ENCODE measurements at regions not wholly inside any gene's neighbourhood (a gene's known extent, or its start where the extent isn't known, plus 50 kb on each side); places are given as distances from the start of the nearest gene placed in this dataset.

DNA sequence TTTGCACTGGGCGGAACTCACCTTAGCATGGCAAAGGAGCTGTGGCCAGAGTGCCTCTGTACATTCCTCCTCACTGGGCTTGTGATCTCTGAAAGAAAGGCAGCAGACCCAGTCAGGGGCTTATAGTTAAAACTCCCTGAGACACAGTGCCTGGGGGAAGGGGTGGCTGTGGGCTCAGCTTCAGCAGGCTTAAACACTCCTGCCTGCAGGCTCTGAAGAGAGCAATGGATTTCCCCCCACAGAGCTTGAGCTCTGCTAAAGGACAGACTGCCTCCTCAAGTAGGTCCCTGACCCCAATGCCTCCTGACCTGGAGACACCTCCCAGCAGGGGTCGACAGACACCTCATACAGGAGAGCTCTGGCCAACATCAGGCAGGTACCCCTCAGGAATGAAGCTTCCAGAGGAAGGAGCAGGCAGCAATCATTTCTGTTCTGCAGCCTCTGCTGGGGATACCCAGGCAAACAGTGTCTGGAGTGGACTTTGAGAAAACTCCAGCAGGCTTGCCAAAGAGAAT is 327.5 kb upstream of the SLC16A7 start:
- Histone ChIP-seq H3K4me3 (no peak overlapping the region), H3K27ac (no peak overlapping the region)

DNA sequence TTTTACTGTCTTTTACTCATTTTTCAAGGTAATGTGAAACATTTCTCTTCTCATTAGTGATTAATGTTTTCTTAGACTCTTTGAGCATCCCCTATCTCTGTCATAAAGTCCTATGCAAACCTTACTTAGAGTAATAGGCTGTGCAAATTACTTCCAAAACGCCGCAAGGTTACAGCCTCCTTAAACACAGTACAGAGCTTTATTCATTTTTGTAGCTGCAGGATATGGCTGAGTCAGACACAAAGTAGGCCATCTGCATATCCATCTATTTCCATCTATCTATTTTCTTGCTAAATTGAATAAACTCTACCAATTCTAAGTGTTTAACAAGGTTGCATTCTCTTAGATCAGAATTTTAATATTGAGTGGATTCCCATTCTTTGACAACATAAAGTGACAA is 335.6 kb upstream of the SLC16A7 start:
- Histone ChIP-seq H3K4me3 (no peak overlapping the region), H3K27ac (no peak overlapping the region)

DNA sequence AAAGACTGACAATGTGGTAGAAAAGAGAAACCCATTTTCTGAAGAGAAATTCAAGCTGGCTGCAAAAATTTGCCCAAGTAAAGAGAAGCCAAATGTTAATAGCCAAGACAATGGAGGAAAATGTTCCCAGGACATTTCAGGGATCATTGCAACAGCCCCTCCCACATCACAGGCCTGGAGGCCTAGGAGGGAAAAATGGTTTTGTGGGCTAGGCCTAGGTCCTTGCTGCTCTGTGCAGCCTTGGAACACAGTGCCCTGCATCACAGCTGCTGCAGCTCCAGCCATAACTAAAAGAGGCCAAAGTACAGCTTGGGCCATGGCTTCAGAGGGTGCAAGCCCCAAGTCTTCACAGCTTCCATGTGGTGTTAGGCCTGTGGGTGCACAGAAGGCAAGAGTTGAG is 332.4 kb upstream of the LRIG3 start:
- Histone ChIP-seq H3K27ac (no peak overlapping the region), H3K4me3 (no peak overlapping the region)

DNA sequence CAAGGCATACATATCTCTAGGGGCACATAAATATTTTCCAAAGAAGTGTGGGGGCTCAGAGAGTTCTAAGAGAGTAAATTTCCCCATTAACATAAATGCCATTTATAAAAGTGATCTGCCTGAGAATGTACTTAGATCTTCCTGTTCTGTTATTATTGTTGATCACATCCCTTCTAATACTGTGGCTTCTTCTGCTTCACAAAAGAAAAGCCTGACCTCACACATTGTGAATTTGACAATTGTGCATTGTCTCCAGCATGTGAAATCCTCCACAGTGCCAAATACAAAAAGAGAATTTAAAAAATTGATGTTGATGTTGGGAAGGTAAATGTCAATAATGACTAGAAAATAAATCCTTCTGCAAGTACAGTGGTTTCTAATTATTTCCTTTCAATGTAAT is 330.5 kb upstream of the LRIG3 start:
- Histone ChIP-seq H3K4me3 (no peak overlapping the region), H3K27ac (no peak overlapping the region)

DNA sequence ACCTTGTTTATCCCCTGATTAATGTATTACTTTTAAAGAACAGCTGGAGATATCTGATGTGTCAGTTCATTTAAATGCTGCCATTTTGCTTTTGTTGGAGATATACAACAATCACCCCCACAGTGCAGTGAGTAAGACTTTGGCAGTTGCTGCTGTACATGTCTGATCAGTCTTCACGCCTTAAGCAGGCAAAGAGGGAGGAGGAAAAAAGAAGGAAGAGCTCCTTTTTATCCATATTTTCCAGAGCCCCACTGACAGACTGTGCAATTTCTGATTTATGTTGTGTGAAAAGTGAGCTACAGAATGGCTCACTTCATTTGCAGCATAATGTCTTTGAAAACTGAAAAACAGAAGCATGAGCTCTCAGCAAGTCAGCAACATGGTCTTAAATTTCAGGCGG is 319.7 kb upstream of the LRIG3 start:
- no peak overlapping the region for H3K27ac ChIP-seq
- no peak overlapping the region for H3K4me3 ChIP-seq

DNA sequence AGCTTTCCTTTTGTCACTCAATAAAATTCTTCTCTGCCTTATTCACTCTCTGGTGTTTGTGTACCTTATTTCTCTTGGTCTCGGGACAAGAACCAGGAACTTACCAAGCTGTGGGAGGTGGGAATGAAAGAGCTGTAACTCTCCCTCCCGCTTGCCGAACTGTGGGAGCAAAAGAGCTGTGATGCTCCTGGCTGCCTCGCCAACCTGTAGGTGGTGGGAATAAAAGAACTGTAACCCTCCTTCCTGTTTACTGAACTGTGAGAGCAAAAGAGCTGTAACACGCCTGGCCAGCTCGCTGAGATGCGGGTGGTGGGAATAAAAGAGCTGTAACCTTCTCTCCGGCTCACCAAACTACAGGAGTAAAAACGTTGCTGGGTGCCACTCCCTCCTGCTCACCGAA is 314.1 kb upstream of the LRIG3 start:
- H3K4me3 ChIP-seq: no peak overlapping the region
- H3K27ac ChIP-seq: no peak overlapping the region

DNA sequence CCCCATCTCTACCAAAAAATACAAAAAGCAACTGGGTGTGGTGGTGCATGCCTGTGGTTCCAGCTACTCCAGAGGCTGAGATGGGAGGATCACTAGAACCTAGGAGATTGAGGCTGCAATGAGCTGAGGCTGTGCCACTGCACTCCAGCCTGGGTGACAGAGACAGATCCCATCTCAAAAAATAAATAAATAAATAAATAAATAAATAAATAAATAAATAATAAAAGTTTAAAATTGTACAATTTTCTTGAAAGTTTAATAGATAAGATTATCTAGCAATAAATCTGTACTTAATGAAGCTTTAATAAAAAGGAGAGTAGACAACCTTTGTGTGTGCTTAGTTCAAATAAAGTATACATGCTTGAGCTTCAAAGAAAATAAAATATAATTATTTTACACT is 310.0 kb upstream of the LRIG3 start:
- no peak overlapping the region for H3K4me3 ChIP-seq
- no peak overlapping the region for H3K27ac ChIP-seq

DNA sequence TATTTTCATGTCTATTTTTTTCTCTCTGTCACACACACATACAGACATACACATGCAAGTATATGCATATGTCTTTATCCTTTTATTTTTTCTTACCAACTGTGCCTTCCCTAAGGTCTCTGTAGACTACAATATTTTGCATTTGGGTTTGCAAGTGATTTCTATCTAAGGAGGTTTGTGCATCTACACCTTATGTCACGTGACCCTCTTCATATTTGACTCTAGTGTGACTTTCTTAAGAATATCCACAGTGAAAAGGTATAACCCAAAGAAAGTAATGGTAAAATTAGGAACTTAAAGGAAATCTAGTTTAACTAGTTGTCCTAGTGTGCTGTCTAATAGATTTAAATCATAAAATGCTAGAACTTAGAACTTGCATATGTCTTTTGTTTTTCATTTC is 298.8 kb upstream of the LRIG3 start:
- Histone ChIP-seq H3K27ac (no peak overlapping the region), H3K4me3 (no peak overlapping the region)

DNA sequence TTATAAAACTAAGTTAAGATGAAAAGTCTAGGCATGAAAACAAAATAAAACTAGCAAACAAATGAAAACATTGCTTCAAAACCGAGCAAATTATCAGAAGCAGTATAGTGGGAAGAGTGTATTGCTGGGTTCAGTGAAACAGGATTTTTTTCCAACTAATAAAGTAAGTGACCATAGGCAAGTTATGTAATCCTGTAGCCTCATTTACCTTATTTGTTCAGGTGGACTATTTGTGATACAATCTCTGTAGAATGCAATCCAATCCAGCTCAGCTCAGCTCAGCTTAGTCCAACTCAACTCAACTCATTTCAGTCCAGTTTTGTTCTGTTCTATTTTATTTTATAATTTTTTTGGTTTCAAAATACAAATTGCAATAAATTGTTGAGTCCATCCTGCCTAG is 276.7 kb upstream of the LRIG3 start:
- Histone ChIP-seq H3K4me3 (no peak overlapping the region), H3K27ac (no peak overlapping the region)

DNA sequence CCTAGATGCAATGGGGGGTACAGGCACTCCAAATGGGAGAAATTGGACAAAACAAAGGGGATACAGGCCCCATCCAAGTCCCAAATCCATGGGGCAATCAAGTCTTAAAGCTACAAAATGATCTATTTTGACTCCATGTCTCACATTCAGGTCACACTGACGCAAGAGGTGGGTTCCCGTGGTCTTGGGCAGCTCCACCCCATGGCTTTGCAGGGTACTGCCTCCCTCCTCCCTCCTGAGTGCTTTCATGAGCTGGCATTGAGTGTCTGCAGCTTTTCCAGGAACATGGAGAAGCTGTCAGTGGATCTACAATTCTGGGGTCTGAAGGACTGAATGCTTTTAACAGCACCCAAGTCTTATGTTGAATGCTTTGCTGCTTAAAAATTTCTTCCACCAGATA is 274.5 kb upstream of the LRIG3 start:
- no peak overlapping the region for H3K27ac ChIP-seq
- no peak overlapping the region for H3K4me3 ChIP-seq

DNA sequence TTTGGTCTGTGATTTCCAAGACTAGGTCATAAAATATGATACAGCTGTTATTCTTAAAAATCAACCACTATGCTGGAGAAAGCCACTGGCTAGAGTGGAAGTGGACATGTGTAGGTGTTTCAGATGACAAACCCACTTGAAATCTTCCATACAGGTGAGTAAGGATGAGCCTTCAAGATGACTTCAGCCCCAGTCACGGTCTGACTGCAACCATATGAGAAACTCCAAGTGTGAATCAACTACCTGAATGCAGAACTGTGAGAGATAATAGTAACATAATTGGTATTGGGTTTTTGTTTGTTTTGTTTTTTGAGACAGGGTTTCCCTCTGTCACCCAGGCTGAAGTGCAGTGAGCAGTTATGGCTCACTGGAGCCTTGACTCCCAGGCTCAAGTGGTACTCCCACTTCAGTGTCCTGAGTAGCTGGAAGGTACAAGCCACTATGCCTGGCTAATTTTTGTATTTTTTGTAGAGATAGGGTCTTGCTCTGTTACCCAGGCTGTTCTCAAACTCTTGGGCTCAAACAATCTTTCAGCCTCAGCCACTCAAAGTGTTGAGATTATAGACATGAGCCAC is 273.3 kb upstream of the LRIG3 start:
- Histone ChIP-seq H3K4me3 (no peak overlapping the region), H3K27ac (no peak overlapping the region)

DNA sequence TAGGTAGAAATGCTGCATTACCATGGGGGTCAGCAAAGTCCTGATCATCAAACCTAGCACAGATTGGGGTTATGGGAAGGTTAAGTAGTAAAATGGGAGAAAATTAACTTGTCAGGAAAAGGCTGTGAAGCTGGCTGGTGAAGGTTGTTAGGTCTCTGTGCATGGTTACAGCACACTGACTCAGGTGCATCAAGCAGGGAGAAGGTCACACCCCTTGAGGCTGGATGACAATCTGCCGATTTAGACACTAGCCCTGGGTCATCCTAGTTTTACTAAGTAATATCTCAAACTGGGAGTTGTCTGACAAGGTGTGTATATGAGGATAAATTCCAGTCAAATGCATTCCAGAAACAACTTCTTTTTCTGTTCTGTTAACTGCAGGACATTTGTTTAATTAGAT is 271.1 kb upstream of the LRIG3 start:
- H3K27ac ChIP-seq: no peak overlapping the region
- H3K4me3 ChIP-seq: no peak overlapping the region

DNA sequence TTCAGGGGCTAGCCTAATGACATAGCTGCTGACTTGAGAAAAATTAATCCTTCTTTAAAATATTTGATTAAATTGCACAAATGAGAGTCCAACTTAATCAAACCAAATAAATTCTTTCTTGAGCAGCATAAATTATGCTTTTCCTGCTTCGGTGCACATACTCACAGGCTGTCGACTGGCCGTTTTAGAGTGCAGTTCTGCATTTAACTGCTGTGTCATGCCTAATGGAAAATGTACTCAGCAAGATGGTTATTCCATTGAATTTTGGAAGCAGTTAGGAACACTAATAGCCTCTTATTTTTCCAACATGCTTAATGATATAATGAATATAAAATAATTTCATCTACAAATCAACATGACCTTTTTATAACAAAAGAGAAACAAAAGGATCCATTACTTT is 266.1 kb upstream of the LRIG3 start:
- Histone ChIP-seq H3K4me3 (no peak overlapping the region), H3K27ac (no peak overlapping the region)

DNA sequence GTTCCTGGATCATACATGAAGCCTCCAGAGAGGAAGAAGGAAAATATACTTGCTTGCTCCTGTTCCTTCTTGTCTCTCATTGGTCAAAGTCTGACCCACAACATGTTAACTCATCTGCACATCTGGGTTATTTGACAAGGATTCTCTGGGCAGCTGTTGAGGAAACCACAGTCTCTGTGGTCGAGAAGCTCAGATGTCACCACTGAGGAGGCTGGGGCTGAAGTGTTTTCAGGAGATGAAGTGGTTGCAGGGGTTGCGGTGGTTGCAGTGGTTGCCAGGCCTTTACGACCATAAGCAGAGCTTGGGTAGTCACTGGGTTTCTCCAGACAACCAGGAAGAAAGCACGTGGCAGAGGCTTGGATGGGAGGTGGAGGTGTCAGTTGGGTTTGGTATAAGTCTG is 265.0 kb upstream of the LRIG3 start:
- H3K4me3 ChIP-seq: no peak overlapping the region

DNA sequence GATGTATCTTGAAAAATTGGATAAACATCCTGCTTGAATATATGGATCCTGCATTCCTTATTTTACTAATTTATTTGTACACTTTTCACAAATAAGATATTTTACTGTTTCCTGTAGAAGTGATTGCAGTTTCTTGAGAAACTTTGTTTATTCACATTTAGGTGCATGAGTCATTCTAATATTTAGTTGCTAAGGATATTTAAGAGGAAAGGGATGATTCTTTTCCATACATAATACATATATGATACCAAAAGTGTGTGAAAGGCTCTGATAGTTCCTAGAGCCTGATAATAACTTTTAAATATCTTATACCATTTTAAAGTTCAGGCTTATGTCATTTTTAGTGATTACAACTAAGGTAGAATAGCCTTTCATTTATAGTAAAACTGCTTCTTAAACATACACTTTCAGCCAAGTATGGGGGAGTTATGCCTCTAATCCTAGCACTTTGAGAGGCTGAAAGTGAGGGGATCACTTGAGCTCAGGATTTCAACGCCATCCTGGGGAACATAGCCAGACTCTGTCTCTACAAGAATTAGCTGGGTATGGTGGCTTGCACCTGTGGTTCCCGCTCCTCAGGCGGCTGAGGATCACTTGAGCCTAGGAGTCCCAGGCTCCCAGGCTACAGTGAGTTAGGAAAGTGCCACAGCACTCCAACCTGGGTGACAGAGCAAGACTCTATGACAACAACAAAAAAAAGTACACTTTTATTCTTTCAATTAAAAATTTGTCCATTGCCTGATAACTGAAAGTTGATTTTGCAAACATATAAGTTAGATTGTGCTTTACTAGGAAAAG is 262.6 kb upstream of the LRIG3 start:
- Histone ChIP-seq H3K4me3 (no peak overlapping the region), H3K27ac (no peak overlapping the region)

More for the DNA sequence above, 265.0 kb upstream of the LRIG3 start:
- no peak overlapping the region for H3K27ac ChIP-seq

DNA sequence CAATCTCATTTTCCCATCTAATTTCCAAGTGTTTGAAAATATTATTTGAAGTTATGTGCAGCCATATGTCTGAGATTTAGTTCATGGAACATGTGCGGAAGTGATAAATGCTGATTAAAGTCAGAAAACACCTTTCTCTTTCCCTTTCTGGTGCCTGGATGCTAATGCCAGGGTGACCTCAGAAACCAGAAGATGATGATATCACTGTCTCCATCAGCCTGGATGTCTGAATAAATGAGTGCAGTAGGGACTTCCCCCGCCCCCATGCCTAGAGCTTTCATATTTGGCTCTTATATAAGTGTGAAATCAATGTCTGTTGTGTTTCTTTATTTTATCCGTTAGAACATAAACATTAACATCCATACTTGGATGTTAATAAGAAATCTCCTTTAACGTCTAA is 261.9 kb upstream of the LRIG3 start:
- no peak overlapping the region for H3K27ac ChIP-seq
- H3K4me3 ChIP-seq: no peak overlapping the region

DNA sequence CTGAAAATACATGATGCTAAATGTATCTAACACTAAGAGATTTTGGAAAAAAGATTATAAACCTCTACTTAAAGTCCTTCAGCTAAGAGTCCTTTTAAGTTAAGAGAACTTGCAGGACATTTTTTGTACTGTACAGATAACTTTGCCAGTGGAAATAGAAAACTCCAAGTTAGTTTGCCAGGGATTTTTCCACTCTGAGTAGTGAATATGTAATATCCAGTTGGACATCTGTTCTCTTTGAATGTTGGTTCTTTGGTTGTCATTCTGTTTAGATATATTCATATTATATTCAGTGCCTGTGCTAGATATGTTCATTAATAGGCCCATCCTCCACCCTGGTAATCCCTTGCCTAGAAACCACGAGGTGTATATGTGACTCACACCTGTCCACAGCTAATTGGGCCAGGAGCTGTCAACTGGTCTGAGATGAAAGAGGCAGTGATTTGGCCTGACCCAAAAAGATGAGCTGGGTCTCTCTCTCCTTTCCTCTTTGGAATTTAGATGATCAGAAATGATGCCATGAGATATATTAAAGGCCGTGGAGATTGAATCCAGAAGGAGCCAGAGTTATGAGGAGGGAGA is 261.0 kb upstream of the LRIG3 start:
- Histone ChIP-seq H3K27ac (no peak overlapping the region), H3K4me3 (no peak overlapping the region)

DNA sequence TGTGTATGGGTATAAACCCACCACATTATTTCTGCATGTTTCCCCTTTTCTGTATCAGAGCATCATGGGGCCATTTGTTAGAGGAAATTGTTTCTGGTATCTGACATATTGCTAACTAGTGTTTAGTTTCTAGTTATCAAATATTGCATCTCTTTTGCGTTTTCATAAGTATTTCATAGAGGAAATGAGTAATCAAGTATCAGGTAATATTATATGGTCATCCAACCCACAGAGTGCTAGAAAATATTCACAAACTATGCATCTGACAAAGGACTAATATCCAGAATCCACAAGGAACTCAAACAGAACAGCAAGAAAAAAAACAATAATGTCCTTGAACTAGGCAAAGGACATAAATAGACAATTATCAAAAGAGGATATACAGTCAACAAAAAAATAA is 258.9 kb upstream of the LRIG3 start:
- Histone ChIP-seq H3K4me3 (no peak overlapping the region), H3K27ac (no peak overlapping the region)

DNA sequence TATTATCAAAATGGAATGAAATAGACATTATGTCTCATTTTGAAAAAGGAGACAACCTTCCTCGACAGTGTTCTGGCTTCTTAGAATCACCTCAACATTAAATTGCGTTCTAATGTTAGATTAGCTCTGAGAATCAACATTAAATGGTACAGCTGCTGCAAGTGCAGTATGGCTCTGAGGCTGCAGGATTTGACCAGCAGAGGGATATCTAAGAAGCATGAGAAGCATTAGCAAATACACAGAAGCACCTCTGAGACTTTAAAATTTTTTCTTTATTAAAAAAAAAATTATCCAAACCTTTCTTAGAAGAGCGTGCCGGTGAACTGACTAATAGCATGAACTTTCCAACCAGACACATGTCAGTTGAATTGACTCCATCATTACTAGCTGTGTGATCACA is 253.4 kb upstream of the LRIG3 start:
- H3K27ac ChIP-seq: no peak overlapping the region
- H3K4me3 ChIP-seq: no peak overlapping the region

DNA sequence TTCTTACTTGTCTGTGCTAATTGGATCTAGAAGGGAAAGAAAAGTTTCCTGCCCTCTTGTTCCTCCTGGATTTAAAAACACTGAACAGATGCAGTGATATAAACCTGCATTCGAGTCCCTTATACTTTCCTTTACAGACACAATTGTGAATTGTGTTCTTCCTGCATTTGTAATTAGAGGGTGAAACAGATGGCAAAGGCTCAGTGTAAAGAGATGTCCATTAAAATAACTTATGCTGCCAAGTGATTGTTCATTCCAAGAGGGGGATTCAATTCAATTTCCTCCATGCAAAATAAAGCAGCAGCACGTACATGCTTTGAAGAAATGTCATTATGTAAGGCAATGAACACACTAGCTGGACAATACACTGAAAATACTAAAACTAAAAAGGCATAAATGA is 248.3 kb upstream of the LRIG3 start:
- Histone ChIP-seq H3K4me3 (no peak overlapping the region), H3K27ac (no peak overlapping the region)

DNA sequence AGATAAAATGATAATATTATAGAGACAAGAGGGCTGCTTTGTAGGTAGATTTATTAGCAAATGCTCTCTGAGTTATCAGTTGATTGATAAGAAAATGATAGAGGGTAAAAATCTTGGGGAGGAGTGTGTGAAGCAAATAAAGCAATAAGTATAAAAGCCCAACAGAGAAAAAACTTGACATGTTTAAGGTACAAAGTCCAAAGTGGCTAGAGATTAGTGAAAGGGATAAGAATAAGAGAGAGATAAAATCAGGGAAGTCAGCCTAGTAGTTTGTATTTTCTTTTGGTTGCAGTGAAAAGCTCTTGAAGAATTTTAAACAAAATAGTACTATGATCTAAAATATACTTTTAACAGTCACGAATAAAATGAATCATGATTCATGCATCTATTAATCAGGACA is 246.2 kb upstream of the LRIG3 start:
- H3K4me3 ChIP-seq: no peak overlapping the region
- H3K27ac ChIP-seq: no peak overlapping the region
